ENCODE measurements at regions not wholly inside any gene's neighbourhood (a gene's known extent, or its start where the extent isn't known, plus 50 kb on each side); places are given as distances from the start of the nearest gene placed in this dataset.
"Not testable (repeated sequence)": the region's sequence is repeated elsewhere in the genome, so short reads cannot be mapped to it uniquely, and the experiment has no call there.

DNA sequence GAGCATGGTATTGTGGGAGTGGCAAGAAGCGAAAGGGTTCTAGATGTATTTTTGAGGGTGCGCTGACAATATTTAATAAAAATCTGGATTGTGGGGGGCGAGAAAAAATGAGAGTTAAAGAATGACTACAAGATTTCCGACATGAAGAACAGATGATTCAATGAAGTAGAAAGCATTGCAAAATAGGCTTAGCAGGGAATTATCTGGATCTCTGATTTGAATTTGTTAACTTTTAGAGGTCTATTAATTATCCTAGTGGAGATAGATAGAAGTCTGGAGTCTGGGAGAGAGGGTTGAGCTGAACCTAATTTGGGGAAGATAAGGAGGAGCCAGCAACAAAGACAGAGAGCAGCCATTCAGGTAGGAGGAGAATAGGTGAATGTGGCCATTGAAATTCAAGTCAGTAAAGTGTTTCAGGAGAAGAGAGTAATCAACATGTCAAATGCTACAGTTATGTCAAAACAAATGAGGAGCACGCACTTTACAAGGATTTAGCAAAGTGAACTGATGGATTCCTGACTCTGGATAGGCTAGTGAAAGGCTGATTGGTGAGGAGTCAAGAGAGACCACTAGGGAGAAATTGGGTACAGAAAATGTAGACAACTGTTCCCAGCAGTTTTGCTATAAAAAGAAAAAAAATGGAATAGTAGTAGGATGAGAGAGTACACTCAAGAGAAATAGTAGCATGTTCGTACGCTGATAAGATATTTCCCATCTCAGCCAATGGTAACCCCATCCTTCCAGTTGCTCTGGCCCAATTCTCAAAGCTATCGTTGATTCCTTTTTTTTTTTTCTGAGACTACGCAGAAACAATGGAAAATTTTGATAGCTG lies 393.2 kb upstream of the CXADR start:
- no peak for DNase-seq (ENCODE audit: low read depth in 2 of 2)

GRCh38 chr21:17127395-17127794 lies 385.4 kb upstream of the CXADR start:
- not testable (repeated sequence) for DNase-seq (ENCODE audit: low read depth in 2 of 2)

DNA sequence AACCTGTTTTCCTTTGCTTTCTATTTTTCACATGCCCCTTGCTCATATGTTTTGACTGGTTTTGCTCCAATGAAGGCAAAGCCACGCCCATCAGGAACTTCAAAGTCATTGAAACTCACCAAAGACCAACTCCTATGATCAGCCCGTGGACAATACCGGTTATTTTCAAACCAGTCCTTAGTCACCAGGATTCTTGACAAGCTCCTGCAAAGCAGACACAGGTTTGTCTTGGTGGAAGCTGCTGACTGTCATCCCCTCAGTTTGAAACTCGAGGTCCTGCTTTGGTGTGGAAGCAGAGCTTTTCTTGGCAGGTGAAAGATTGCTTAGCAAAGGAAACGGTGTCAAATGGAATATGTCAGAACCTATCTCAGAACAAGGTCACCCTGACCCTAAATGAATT lies 384.7 kb upstream of the CXADR start:
- DNase-seq (ENCODE audit: low read depth in 2 of 2): no peak

DNA sequence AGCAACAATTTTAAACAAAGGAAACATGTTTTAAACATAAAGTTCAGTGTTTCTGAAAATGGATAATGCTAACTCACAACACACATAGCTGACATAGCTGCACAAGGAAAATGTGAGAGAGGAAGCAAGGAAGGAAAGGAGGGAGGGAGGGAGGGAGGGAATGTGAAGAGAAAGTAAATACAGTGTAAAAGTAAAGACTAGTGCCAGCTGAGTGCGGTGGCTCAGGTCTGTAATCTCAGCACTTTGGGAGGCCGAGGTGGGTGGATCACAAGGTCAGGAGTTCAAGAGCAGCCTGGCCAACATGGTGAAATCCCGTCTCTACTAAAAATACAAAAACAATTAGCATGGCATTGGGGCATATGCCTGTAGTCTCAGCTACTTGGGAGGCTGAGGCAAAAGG lies 373.7 kb upstream of the CXADR start:
- not testable (repeated sequence) for DNase-seq (ENCODE audit: low read depth in 2 of 2)

DNA sequence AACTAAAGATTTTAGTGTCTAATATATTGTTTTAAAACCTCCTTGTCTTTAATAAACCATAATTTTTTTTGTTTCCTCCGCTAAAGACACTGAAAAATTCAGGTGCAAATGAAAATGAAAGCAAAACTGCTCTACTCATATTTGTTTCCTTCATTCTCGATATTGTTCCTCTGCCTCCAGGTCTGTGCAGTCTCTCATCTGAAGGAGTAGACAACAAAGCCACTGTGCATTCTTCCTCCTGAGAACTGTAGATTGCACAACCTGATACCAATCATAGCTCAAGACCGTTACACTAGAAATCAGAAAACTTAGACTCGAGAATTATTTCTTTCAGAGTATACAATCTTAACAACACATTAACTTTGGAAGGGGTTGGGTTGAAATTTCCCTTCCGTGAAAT lies 373.1 kb upstream of the CXADR start:
- no peak for DNase-seq (ENCODE audit: low read depth in 2 of 2)

- DNase-seq (ENCODE audit: low read depth in 2 of 2): no peak
These were observed 366.4 kb upstream of the CXADR start for GRCh38 chr21:17146426-17146825.

GRCh38 chr21:17159697-17160096 lies 353.1 kb upstream of the CXADR start:
- no peak for DNase-seq (ENCODE audit: low read depth in 2 of 2)

DNA sequence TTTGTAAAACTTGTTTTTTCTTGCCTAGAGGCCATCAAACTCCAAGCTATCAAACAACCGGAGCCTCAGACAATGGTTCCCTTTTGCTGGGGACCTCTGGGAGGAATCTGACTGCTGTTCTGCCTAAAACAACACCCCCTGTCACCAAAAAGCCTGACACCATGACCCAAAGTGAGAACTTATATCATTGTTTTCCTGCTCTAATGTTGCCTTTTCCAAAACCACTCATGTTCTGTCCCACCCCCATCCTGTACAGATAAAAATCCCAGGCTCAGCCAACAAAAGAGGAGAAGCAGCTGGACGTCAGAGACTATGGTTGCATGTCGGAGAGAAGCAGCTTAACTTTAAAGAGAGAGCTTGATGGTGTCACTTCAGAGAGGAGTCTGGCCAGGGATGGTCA lies 327.2 kb upstream of the CXADR start:
- no peak for DNase-seq (ENCODE audit: low read depth in 2 of 2)

DNA sequence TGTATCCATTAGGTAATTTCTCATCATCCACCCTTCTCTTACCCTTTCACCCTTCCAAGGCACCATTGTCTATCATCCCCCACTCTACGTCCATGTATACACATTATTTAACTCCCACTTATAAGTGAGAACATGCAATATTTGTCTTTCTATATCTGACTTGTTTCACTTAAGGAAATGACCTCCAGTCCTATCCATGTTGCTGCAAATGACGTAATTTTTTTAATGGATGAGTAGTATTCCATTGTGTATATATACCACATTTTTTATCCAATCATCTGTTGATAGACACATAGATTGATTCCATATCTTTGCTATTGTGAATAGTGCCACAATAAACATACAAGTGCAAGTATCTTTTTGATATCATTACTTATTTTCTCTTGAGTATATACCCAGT lies 322.9 kb upstream of the CXADR start:
- no peak for DNase-seq (ENCODE audit: low read depth in 2 of 2)

DNA sequence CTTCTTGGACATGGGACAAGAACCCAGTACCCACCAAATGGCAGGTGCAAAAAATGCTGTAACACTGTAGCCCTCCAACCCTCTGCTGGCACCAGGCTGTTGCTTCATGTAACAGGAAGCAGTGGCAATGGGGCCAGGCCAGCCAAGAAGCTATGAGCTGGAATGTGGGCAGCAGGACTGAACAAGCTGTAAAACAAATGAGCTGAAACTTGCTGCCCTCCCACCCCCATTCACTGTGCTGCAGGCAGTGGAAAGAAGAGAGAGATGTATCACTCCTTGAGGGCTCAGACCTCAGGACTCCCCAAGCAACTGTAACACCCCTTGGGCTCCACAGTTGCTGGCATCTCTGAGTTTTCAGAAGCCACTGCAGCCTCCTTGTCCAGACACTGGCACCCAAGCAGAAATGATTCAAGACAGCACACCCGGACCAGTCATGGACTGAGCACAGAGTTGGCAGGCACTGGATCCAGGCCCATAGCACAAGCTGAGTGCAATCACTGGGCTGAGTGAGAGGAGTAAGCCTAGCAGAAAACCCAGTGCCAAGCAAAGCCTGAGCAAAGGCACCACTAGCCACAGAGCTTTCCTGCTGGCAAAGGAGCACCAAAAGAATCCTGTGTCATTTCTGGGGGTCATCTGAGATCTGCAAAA lies 321.4 kb upstream of the CXADR start:
- DNase-seq (ENCODE audit: low read depth in 2 of 2): no peak

DNA sequence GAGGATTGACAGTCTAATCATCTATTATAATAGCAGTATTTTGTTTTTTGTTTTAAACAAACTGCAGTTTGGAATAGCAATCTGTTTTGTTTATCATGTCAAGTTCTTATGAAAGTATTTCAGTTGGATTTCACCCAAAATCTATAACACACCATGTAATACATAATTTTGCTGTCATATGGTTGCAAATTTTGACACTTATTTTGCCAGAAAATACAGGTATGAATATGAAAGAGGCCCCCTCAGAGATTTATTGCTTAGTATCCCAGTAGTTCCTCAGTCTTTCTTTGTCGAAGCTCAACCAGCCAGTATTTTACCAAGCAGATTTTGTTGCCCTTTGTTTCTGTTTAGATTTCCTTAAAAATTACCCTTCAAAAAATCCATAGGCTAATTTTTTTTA lies 317.5 kb upstream of the CXADR start:
- no peak for DNase-seq (ENCODE audit: low read depth in 2 of 2)

- no peak for DNase-seq (ENCODE audit: low read depth in 2 of 2)
These were observed 316.9 kb upstream of the CXADR start for GRCh38 chr21:17195976-17196375.

DNA sequence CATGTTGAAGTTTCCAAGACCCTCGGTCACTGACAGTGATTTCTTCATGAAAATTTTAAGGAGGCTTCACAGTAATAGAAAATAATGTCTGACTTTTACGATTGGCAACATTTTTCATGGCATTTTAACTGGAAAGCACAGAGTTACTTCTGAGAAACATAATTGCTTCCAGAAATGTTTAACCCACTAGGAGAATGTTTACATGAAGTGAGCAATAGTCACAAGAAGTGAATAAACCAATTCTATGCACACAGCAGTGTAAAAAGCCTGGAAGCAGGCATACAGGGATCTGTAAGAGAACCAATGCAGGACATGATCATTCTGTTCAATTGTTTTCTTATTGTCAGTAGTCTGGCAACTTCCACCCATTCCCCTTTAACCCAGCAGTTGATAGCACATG lies 316.2 kb upstream of the CXADR start:
- no peak for DNase-seq (ENCODE audit: low read depth in 2 of 2)

DNA sequence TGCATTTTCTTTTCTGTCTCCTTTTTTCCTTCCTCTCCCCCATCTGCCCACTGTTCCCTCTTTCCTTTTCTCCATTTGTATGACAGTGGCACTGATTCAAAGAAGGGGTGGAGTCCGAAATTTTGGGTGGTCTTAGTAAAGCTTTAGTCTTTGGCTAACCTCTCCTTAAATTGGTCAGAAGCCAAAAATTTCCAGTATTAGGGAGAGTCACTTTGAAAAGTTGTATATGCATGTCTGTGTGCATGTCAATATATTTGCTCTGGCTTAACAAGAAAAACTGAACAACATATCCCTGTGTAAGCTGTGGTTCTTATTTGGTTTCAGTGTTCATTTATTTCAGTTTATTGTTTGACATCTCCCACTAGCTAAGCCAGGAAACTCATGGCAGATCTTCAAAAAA lies 314.8 kb upstream of the CXADR start:
- DNase-seq (ENCODE audit: low read depth in 2 of 2): no peak

DNA sequence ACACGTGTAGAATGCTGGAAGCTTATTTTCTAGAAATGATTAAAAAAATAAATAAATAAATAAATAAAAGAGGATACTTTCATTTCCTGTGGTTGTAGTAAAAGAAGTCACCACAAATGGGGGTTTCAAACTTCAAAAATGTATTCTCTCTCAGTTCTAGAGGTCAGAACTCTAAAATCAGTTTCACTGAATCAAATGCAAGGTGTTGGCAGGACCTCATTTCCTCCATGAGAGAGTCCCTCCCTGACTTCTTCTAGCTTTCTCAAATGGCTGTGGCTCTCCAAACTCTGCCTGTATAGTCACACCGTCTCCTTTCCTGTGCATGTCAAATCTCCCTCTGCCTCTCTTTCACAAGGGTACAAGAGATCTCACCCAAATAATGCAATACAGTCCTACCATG lies 312.6 kb upstream of the CXADR start:
- no peak for DNase-seq (ENCODE audit: low read depth in 2 of 2)

- DNase-seq (ENCODE audit: low read depth in 2 of 2): no peak
These were observed 311.0 kb upstream of the CXADR start for GRCh38 chr21:17201741-17202260.

- DNase-seq (ENCODE audit: low read depth in 2 of 2): no peak
These were observed 298.0 kb upstream of the CXADR start for GRCh38 chr21:17214801-17215200.

- not testable (repeated sequence) for DNase-seq (ENCODE audit: low read depth in 2 of 2)
These were observed 293.8 kb upstream of the CXADR start for GRCh38 chr21:17219050-17219449.

- DNase-seq (ENCODE audit: low read depth in 2 of 2): no peak
These were observed 281.7 kb upstream of the CXADR start for GRCh38 chr21:17231124-17231523.

GRCh38 chr21:17231771-17232170 lies 281.1 kb upstream of the CXADR start:
- no peak for DNase-seq (ENCODE audit: low read depth in 2 of 2)

- DNase-seq (ENCODE audit: low read depth in 2 of 2): no peak
These were observed 274.4 kb upstream of the CXADR start for GRCh38 chr21:17238468-17238867.

DNA sequence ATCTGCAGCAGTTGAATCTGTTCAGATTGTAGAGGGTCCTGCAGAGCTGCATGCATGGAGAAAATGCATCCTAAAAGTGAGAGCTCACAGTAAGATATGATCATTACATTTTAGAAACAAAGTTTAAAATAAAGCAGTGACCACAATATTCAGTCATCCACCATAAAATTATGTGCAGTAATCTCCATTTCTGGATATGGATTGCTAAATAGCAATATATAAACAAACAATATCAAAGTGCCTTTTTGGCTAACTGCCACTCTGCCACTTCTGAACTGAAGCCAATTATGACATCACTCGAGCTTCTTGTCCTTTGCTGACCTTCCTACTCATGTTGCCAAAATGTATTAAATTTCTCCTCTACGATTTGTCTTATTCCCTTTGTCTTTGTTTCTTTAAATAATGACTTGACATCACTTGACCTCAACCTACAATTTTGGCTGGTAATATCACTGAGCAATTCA lies 262.0 kb upstream of the CXADR start:
- DNase-seq (ENCODE audit: low read depth in 2 of 2): no peak

GRCh38 chr21:17257784-17258183 lies 255.1 kb upstream of the CXADR start:
- DNase-seq (ENCODE audit: low read depth in 2 of 2): no peak
